IMR-90 (cell line): ENCODE measurements at regions not wholly inside any gene's neighbourhood (a gene's known extent, or its start where the extent isn't known, plus 50 kb on each side); places are given as distances from the start of the nearest gene placed in this dataset.

Experiments
- ATAC-seq: fragments of 200-7000 bp; cut with Tn5 transposase; 2 replicates; pipeline ENCODE4 v1.9.1; 2020; ENCODE audit warnings: low read depth, mild to moderate bottlenecking, moderate library complexity
- BruUV-seq: library from RNA; stranded (reverse); fragments of 400-500 nt; replicated peaks from 2 replicates; lab custom pipeline; 2021; lab: Mats Ljungman, UMichigan
- CTCF ChIA-PET: fragments of 300-600 bp; formaldehyde crosslinking; extraction: SDS; loops from one replicate; lab custom pipeline; 2021; ENCODE audit warnings: antibody characterized with exemption; lab: Yijun Ruan, JAX
- POLR2A ChIA-PET: fragments of 300-600 bp; sonication (Branson Sonifier 250); formaldehyde crosslinking; loops from one replicate; lab custom pipeline; 2022; ENCODE audit warnings: antibody characterized with exemption; ENCODE audit not compliant: unreplicated experiment; lab: Charles Lee
- DNase-seq: peaks from one replicate; pipeline ENCODE4 v3.0.0; 2013
- H2AFZ ChIP-seq: replicated peaks from 2 replicates; pipeline ENCODE3; 2013; ENCODE audit warnings: low read length, mild to moderate bottlenecking; ENCODE audit not compliant: poor library complexity
- H2AK5ac ChIP-seq: 2 replicates; pipeline ENCODE4 v1.6.1; 2013; ENCODE audit warnings: low read depth, low read length, inconsistent platforms
- H2AK9ac ChIP-seq: replicated peaks from 2 replicates; pipeline ENCODE3; 2013; ENCODE audit warnings: mild to moderate bottlenecking, low read depth, low read length, moderate library complexity; ENCODE audit not compliant: poor library complexity
- H2BK120ac ChIP-seq: 2 replicates; pipeline ENCODE4 v1.6.1; 2013; ENCODE audit warnings: low read depth, low read length, inconsistent platforms
- H2BK15ac ChIP-seq: 3 replicates; pipeline ENCODE4 v1.6.1; 2013; ENCODE audit warnings: low read depth, low read length, inconsistent platforms
- H2BK20ac ChIP-seq: 2 replicates; pipeline ENCODE4 v1.6.1; 2013; ENCODE audit warnings: low read depth, mild to moderate bottlenecking, inconsistent platforms, low read length, moderate library complexity
- H2BK5ac ChIP-seq: 2 replicates; pipeline ENCODE4 v1.6.1; 2013; ENCODE audit warnings: mild to moderate bottlenecking, low read depth, low read length, inconsistent platforms; ENCODE audit not compliant: poor library complexity, severe bottlenecking
- H3K14ac ChIP-seq: replicated peaks from 2 replicates; pipeline ENCODE4 v1.6.1; 2013; ENCODE audit warnings: low read depth, low read length, inconsistent platforms
- H3K18ac ChIP-seq: 2 replicates; pipeline ENCODE4 v1.6.1; 2013; ENCODE audit warnings: low read depth, low read length, control low read depth
- H3K23ac ChIP-seq: 2 replicates; pipeline ENCODE4 v1.6.1; 2013; ENCODE audit warnings: low read depth, low read length, inconsistent platforms
- H3K27ac ChIP-seq: 2 replicates; pipeline ENCODE4 v1.5.1; 2013; ENCODE audit warnings: mild to moderate bottlenecking, control low read depth, low read length; ENCODE audit not compliant: insufficient read depth
- H3K27me3 ChIP-seq: 2 replicates; pipeline ENCODE4 v1.6.1; 2013; ENCODE audit warnings: low read length; ENCODE audit not compliant: control insufficient read depth, insufficient read depth
- H3K36me3 ChIP-seq: 2 replicates; pipeline ENCODE4 v1.6.1; 2013; ENCODE audit warnings: low read length, mixed read lengths; ENCODE audit not compliant: control insufficient read depth, insufficient read depth
- H3K4ac ChIP-seq: 2 replicates; pipeline ENCODE4 v1.6.1; 2013; ENCODE audit warnings: low read depth, low read length, inconsistent platforms
- H3K4me1 ChIP-seq: 2 replicates; pipeline ENCODE4 v1.6.1; 2013; ENCODE audit warnings: low read length, mixed read lengths; ENCODE audit not compliant: control insufficient read depth, insufficient read depth
- H3K4me2 ChIP-seq: 2 replicates; pipeline ENCODE4 v1.6.1; 2013; ENCODE audit warnings: low read depth, mild to moderate bottlenecking, control low read depth, low read length, moderate library complexity
- H3K4me3 ChIP-seq: 2 replicates; pipeline ENCODE4 v1.5.1; 2013; ENCODE audit warnings: low read depth, mild to moderate bottlenecking, control low read depth, low read length, moderate library complexity; ENCODE audit not compliant: insufficient read depth
- H3K56ac ChIP-seq: 2 replicates; pipeline ENCODE4 v1.6.1; 2013; ENCODE audit warnings: low read length, inconsistent platforms; ENCODE audit not compliant: insufficient read depth; ENCODE audit errors: extremely low read depth
- H3K79me1 ChIP-seq, 2 experiments: 2 replicates each; pipeline ENCODE4 v1.6.1; 2013; ENCODE audit warnings: low read length in 2 of 2, inconsistent platforms in 1 of 2, low read depth in 1 of 2
- H3K9ac ChIP-seq: 2 replicates; pipeline ENCODE4 v1.6.1; 2013; ENCODE audit warnings: low read depth, low read length, control low read depth
- H3K9me1 ChIP-seq: 2 replicates; pipeline ENCODE4 v1.6.1; 2013; ENCODE audit warnings: low read length, inconsistent platforms; ENCODE audit not compliant: insufficient read depth
- H3K9me3 ChIP-seq: 2 replicates; pipeline ENCODE4 v1.6.1; 2013; ENCODE audit warnings: low read length; ENCODE audit not compliant: control insufficient read depth, insufficient read depth
- H4K20me1 ChIP-seq: 2 replicates; pipeline ENCODE4 v1.6.1; 2013; ENCODE audit warnings: low read length, inconsistent platforms; ENCODE audit not compliant: insufficient read depth
- H4K5ac ChIP-seq: 2 replicates; pipeline ENCODE4 v1.6.1; 2013; ENCODE audit warnings: mild to moderate bottlenecking, low read depth, low read length, control low read depth
- H4K8ac ChIP-seq, 2 experiments: 2 replicates each; pipeline ENCODE4 v1.6.1; 2013; ENCODE audit warnings: low read depth in 2 of 2, low read length in 2 of 2, control low read depth in 1 of 2, inconsistent platforms in 1 of 2
- H4K91ac ChIP-seq: 2 replicates; pipeline ENCODE4 v1.6.1; 2013; ENCODE audit warnings: low read depth, low read length, inconsistent platforms; ENCODE audit not compliant: insufficient read depth
- RAD21 ChIP-seq: IDR thresholded peaks from 2 replicates; pipeline ENCODE4 v1.6.1; 2012; ENCODE audit warnings: low read length, improper control_type of control experiment
- WGBS, 2 experiments: methylation state at CpG; one replicate each; pipeline versions ENCODE4 v1.1.5 to v1.1.7; 2013; ENCODE audit warnings: missing lambda C conversion rate in 2 of 2; ENCODE audit not compliant: insufficient read length in 1 of 2; ENCODE audit errors: extremely low coverage in 2 of 2; 5-methylcytosine and 5-hydroxymethylcytosine counted together
- dilution Hi-C: fragments of 300-500 bp; cut with HindIII; formaldehyde crosslinking; loops from one replicate; pipeline ENCODE4 v1.14.3; 2018; ENCODE audit warnings: low sequenced_read_pairs; ENCODE audit not compliant: unreplicated experiment
- in situ Hi-C: fragments of 300-500 bp; cut with MboI; formaldehyde crosslinking; loops from 3 replicates; pipeline ENCODE4 v1.14.3; 2019; ENCODE audit warnings: low sequenced_read_pairs, inconsistent platforms, mixed read lengths
- intact Hi-C: fragments of 100-400 bp; cut with micrococcal nuclease; formaldehyde crosslinking; loops from 2 replicates; pipeline ENCODE4 v1.10.0; 2022

- Histone ChIP-seq H3K14ac (no peak overlapping the region), H3K9me3 (no peaks in the 10 kb centered on the region), H3K9me1 (no peaks in the 10 kb centered on the region; the same call in 1 of the 2 replicates), H3K4me1 (peaks cover 3% of the 10 kb centered on the region; the same call in 1 of the 2 replicates), H4K20me1 (peaks cover 35% of the 10 kb centered on the region), H4K8ac (no peak overlapping the region), H3K23ac (no peak overlapping the region), H3K36me3 (peaks cover 37% of the 10 kb centered on the region), H2BK5ac (no peak overlapping the region), H2AK5ac (no peak overlapping the region), H3K4me3 (no peak overlapping the region), H2BK120ac (no peak overlapping the region), H3K18ac (no peak overlapping the region), H3K4ac (no peak overlapping the region), H3K27ac (no peak overlapping the region), H3K27me3 (no peaks in the 10 kb centered on the region), H2BK20ac (no peak overlapping the region), H2BK15ac (no peak overlapping the region), H3K56ac (no peak overlapping the region), H3K4me2 (no peak overlapping the region), H4K91ac (no peak overlapping the region), H4K5ac (no peak overlapping the region), H3K79me1 (peaks cover 28 to 63% of the 10 kb centered on the region in 2 experiments; a peak in 3 of 4 replicates), H2AFZ (no peak overlapping the region), H2AK9ac (no peak overlapping the region), H3K9ac (no peak overlapping the region)
- CTCF ChIA-PET, result no interaction called here
- no peak for TF ChIP-seq RAD21
- intact Hi-C loops, result no loop called here
- DNase-seq (no peak), ATAC-seq (no peak)
- WGBS, 2 experiments, result no CpG with 5 or more reads among the region's 4 CpGs
- POLR2A ChIA-PET, result no interaction called here
- no TSS peak for BruUV-seq
- in situ Hi-C loops, result no loop called here
- dilution Hi-C loops, result no loop called here
Measured at GRCh38 chr17:21542991-21543390, 149.3 kb upstream of the KCNJ18 start.
